ENCODE measurements at regions not wholly inside any gene's neighbourhood (a gene's known extent, or its start where the extent isn't known, plus 50 kb on each side); places are given as distances from the start of the nearest gene placed in this dataset.

DNA sequence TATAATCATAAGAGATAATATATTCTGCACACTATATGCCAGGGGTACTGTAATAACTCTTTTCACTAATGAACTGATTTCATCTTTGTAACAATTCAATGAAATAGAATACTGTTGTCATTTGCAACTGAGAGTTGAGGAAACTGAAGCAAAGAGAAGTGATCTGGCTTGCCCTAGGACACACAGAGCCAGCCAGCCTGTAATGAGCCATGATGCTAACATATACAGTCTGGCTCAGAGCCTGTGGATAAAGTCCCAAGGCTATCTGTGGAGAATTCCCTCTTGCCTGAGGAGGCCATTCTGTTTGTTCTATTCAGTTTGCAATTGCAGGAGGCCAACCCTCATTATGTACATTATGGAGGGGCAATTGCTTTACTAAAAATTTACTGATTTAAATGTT is 241.3 kb downstream of the CXCL12 start:
- CTCF ChIA-PET (ENCODE audit: partially characterized antibody) = no interaction called here
- no peak overlapping the region for H3K18ac ChIP-seq (ENCODE audit: extremely low read depth, low read length)
- H3K27ac ChIP-seq (ENCODE audit: low read depth, low read length) = no peak overlapping the region
- no peak overlapping the region for H3K4ac ChIP-seq (replicated peaks; ENCODE audit: insufficient read length, low read depth, low read length)
- no peak overlapping the region for H4K91ac ChIP-seq (replicated peaks; ENCODE audit: insufficient read length, low read length)
- no peak overlapping the region for H3K56ac ChIP-seq (replicated peaks; ENCODE audit: insufficient read length, low read depth, low read length)
- H3K23me2 ChIP-seq (ENCODE audit: low read depth, low read length) = no peaks in the 10 kb centered on the region; the same call in 1 of the 2 replicates
- no peak overlapping the region for H2BK20ac ChIP-seq (ENCODE audit: low read length)
- H3K36me3 ChIP-seq (ENCODE audit: control insufficient read depth in 2 of 4, insufficient read depth in 4 of 4, low read length in 3 of 4) = no peaks in the 10 kb centered on the region
- no peak overlapping the region for H4K5ac ChIP-seq (ENCODE audit: insufficient read length, low read depth, low read length)
- H3K79me1 ChIP-seq (ENCODE audit: low read depth, low read length) = no peaks in the 10 kb centered on the region
- FAIRE-seq (no peak), DNase-seq (ENCODE audit: low read depth in 1 of 2, low spot score in 2 of 2) (no peak)
- no peak overlapping the region for H2BK12ac ChIP-seq (ENCODE audit: low read depth, low read length)
- no peaks in the 10 kb centered on the region for H4K20me1 ChIP-seq (replicated peaks in 1 of 2; ENCODE audit: control insufficient read depth in 1 of 2, insufficient read depth in 2 of 2, low read length in 2 of 2)
- H3K23ac ChIP-seq (ENCODE audit: insufficient read length) = no peak overlapping the region
- no peak overlapping the region for H2BK15ac ChIP-seq (ENCODE audit: low read length)
- H3K79me2 ChIP-seq (ENCODE audit: control insufficient read depth in 1 of 2, insufficient read depth in 2 of 2, low read length in 2 of 2) = no peaks in the 10 kb centered on the region
- H3K9ac ChIP-seq (replicated peaks in 1 of 4; ENCODE audit: extremely low read depth in 1 of 4, low read depth in 3 of 4, low read length in 3 of 4) = no peak overlapping the region
- no peaks in the 10 kb centered on the region for H3K4me1 ChIP-seq (replicated peaks in 1 of 4; ENCODE audit: control insufficient read depth in 3 of 4, insufficient read depth in 4 of 4, low read length in 3 of 4)
- no peaks in the 10 kb centered on the region for H3K27me3 ChIP-seq (replicated peaks in 1 of 4; ENCODE audit: control insufficient read depth in 3 of 4, extremely low read depth in 1 of 4, insufficient read depth in 3 of 4, low read length in 3 of 4)
- no peak overlapping the region for H3K14ac ChIP-seq (ENCODE audit: insufficient read length)
- H2AFZ ChIP-seq (ENCODE audit: low read length) = no peak overlapping the region
- POLR2A ChIA-PET (ENCODE audit: partially characterized antibody) = no interaction called here
- H2BK120ac ChIP-seq (replicated peaks; ENCODE audit: low read depth, low read length) = no peak overlapping the region
- H3K4me2 ChIP-seq (ENCODE audit: insufficient read depth in 1 of 2, low read depth in 2 of 2, low read length in 2 of 2) = no peak overlapping the region
- H4K8ac ChIP-seq (ENCODE audit: extremely low read depth, insufficient read depth, low read length) = no peak overlapping the region
- no peak overlapping the region for H2AK5ac ChIP-seq (ENCODE audit: low read depth, low read length)
- no peaks in the 10 kb centered on the region for H3K9me3 ChIP-seq (ENCODE audit: insufficient read depth in 2 of 2, low read depth in 1 of 2, low read length in 1 of 2)
- no peak overlapping the region for H3K4me3 ChIP-seq (ENCODE audit: extremely low read depth in 1 of 4, insufficient read depth in 2 of 4, low read depth in 3 of 4, low read length in 4 of 4)
- H2BK5ac ChIP-seq (ENCODE audit: low read depth, low read length) = no peak overlapping the region
- no peak for TF ChIP-seq POLR2AphosphoS5 (IDR thresholded peaks at IDR 0.05; ENCODE audit: low read depth, low read length)
- TF ChIP-seq, protein P1, sequence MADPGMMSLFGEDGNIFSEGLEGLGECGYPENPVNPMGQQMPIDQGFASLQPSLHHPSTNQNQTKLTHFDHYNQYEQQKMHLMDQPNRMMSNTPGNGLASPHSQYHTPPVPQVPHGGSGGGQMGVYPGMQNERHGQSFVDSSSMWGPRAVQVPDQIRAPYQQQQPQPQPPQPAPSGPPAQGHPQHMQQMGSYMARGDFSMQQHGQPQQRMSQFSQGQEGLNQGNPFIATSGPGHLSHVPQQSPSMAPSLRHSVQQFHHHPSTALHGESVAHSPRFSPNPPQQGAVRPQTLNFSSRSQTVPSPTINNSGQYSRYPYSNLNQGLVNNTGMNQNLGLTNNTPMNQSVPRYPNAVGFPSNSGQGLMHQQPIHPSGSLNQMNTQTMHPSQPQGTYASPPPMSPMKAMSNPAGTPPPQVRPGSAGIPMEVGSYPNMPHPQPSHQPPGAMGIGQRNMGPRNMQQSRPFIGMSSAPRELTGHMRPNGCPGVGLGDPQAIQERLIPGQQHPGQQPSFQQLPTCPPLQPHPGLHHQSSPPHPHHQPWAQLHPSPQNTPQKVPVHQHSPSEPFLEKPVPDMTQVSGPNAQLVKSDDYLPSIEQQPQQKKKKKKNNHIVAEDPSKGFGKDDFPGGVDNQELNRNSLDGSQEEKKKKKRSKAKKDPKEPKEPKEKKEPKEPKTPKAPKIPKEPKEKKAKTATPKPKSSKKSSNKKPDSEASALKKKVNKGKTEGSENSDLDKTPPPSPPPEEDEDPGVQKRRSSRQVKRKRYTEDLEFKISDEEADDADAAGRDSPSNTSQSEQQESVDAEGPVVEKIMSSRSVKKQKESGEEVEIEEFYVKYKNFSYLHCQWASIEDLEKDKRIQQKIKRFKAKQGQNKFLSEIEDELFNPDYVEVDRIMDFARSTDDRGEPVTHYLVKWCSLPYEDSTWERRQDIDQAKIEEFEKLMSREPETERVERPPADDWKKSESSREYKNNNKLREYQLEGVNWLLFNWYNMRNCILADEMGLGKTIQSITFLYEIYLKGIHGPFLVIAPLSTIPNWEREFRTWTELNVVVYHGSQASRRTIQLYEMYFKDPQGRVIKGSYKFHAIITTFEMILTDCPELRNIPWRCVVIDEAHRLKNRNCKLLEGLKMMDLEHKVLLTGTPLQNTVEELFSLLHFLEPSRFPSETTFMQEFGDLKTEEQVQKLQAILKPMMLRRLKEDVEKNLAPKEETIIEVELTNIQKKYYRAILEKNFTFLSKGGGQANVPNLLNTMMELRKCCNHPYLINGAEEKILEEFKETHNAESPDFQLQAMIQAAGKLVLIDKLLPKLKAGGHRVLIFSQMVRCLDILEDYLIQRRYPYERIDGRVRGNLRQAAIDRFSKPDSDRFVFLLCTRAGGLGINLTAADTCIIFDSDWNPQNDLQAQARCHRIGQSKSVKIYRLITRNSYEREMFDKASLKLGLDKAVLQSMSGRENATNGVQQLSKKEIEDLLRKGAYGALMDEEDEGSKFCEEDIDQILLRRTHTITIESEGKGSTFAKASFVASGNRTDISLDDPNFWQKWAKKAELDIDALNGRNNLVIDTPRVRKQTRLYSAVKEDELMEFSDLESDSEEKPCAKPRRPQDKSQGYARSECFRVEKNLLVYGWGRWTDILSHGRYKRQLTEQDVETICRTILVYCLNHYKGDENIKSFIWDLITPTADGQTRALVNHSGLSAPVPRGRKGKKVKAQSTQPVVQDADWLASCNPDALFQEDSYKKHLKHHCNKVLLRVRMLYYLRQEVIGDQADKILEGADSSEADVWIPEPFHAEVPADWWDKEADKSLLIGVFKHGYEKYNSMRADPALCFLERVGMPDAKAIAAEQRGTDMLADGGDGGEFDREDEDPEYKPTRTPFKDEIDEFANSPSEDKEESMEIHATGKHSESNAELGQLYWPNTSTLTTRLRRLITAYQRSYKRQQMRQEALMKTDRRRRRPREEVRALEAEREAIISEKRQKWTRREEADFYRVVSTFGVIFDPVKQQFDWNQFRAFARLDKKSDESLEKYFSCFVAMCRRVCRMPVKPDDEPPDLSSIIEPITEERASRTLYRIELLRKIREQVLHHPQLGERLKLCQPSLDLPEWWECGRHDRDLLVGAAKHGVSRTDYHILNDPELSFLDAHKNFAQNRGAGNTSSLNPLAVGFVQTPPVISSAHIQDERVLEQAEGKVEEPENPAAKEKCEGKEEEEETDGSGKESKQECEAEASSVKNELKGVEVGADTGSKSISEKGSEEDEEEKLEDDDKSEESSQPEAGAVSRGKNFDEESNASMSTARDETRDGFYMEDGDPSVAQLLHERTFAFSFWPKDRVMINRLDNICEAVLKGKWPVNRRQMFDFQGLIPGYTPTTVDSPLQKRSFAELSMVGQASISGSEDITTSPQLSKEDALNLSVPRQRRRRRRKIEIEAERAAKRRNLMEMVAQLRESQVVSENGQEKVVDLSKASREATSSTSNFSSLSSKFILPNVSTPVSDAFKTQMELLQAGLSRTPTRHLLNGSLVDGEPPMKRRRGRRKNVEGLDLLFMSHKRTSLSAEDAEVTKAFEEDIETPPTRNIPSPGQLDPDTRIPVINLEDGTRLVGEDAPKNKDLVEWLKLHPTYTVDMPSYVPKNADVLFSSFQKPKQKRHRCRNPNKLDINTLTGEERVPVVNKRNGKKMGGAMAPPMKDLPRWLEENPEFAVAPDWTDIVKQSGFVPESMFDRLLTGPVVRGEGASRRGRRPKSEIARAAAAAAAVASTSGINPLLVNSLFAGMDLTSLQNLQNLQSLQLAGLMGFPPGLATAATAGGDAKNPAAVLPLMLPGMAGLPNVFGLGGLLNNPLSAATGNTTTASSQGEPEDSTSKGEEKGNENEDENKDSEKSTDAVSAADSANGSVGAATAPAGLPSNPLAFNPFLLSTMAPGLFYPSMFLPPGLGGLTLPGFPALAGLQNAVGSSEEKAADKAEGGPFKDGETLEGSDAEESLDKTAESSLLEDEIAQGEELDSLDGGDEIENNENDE (IDR thresholded peaks at IDR 0.05; ENCODE audit: insufficient replicate concordance, low read length) = no peak

All from H1 (cell line).